Bronchial epithelial cell (primary cell): ENCODE measurements at regions not wholly inside any gene's neighbourhood (a gene's known extent, or its start where the extent isn't known, plus 50 kb on each side); places are given as distances from the start of the nearest gene placed in this dataset.

Experiments
- DNase-seq: peaks from one replicate; pipeline ENCODE4 v3.0.0-alpha.2; 2010; ENCODE audit warnings: low read depth
- FAIRE-seq: peaks from 2 replicates; lab custom pipeline; 2011; peaks lifted over from hg19 to GRCh38; lab: Jason Lieb, UNC
- H3K27me3 ChIP-seq: 2 replicates; pipeline ENCODE4 v1.5.1; 2011; ENCODE audit warnings: low read length; ENCODE audit not compliant: control insufficient read depth, insufficient read depth
- H3K36me3 ChIP-seq: 2 replicates; pipeline ENCODE4 v1.5.1; 2011; ENCODE audit warnings: low read length; ENCODE audit not compliant: control insufficient read depth, insufficient read depth
- H3K4me3 ChIP-seq: 2 replicates; pipeline ENCODE4 v1.5.1; 2011; ENCODE audit warnings: mild to moderate bottlenecking, low read depth, low read length, control low read depth
- TF ChIP-seq, protein P1 (sequence below): IDR thresholded peaks from 2 replicates; pipeline ENCODE4 v1.5.1; 2011; ENCODE audit warnings: mild to moderate bottlenecking, moderate library complexity, low read length, control low read depth, inconsistent platforms; ENCODE audit not compliant: insufficient read depth, severe bottlenecking

DNA sequence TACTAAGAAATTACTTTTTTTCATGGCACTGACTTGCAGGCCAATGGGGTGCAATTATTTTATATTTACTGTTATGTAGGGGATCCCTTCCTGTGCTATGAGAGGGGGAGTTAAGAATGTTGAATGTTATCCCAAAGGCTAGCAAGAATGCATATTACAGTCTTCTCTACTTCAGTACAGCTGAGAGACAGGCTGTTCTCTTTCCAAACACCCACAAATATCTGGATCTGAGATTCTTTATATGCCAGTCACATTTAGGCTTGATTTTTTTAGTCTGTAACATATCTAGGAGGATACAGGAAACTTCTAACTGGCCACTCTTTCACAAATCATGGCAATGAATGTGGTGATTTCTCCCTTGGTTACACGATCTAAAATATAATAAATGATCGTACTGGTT lies 266.4 kb upstream of the FZD8 start:
- no peak for FAIRE-seq
- H3K36me3 ChIP-seq, result no peaks in the 10 kb centered on the region
- DNase-seq, result no peak
- H3K4me3 ChIP-seq, result no peak overlapping the region
- no peaks in the 10 kb centered on the region for H3K27me3 ChIP-seq
- TF ChIP-seq, protein P1, sequence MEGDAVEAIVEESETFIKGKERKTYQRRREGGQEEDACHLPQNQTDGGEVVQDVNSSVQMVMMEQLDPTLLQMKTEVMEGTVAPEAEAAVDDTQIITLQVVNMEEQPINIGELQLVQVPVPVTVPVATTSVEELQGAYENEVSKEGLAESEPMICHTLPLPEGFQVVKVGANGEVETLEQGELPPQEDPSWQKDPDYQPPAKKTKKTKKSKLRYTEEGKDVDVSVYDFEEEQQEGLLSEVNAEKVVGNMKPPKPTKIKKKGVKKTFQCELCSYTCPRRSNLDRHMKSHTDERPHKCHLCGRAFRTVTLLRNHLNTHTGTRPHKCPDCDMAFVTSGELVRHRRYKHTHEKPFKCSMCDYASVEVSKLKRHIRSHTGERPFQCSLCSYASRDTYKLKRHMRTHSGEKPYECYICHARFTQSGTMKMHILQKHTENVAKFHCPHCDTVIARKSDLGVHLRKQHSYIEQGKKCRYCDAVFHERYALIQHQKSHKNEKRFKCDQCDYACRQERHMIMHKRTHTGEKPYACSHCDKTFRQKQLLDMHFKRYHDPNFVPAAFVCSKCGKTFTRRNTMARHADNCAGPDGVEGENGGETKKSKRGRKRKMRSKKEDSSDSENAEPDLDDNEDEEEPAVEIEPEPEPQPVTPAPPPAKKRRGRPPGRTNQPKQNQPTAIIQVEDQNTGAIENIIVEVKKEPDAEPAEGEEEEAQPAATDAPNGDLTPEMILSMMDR, result no peak

DNA sequence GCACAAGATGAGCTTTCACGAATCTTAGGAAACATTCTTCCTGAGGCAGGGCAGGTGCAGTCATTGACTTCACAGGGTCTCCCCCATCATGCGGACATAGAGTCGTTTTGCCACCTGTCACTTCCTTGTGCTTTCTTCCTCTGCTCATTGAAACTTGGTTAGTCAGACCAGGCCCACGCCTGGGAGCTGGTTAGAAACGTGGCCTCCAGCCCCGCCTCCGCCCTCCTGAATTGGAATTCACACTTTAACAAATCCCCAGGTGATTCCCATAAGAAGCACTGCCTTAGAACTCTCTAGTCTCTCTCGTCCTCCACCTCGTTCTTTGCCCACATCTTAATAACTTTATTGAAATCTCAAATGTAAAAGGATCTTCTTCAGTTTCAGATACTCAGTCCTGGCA lies 265.5 kb upstream of the FZD8 start:
- FAIRE-seq (no peak), DNase-seq (no peak)
- TF ChIP-seq, protein P1, result no peak

GRCh38 chr10:35906155-35906554 lies 264.1 kb upstream of the FZD8 start:
- FAIRE-seq, result no peak
- Histone ChIP-seq H3K27me3 (no peaks in the 10 kb centered on the region), H3K36me3 (no peaks in the 10 kb centered on the region), H3K4me3 (no peak overlapping the region)
- TF ChIP-seq, protein P1, result no peak
- DNase-seq, result no peak

More for the DNA sequence above, 265.5 kb upstream of the FZD8 start:
- Histone ChIP-seq H3K27me3 (no peaks in the 10 kb centered on the region), H3K4me3 (no peak overlapping the region), H3K36me3 (no peaks in the 10 kb centered on the region)

DNA sequence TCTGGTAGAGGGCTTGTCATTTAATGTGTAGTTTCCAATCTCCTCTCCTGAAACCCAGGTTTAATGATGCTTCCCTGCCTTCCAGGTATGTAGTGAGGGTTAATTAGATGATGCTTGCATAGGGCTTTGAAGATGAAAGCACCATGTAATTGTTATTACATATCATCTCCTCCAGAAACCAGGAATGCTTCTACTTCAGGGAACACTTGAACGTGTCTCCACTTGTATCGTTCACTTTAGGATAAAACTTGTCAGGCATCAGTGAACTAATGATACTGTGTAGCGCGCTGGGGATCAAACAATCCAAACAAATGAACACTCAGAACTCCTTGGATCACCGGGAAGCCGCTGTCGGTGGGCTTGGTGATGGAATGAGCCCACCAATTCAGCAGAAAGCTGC lies 260.9 kb upstream of the FZD8 start:
- Histone ChIP-seq H3K36me3 (no peaks in the 10 kb centered on the region), H3K4me3 (no peak overlapping the region), H3K27me3 (no peaks in the 10 kb centered on the region)
- DNase-seq (peak; percentile 62), FAIRE-seq (no peak)
- TF ChIP-seq, protein P1, result no peak

DNA sequence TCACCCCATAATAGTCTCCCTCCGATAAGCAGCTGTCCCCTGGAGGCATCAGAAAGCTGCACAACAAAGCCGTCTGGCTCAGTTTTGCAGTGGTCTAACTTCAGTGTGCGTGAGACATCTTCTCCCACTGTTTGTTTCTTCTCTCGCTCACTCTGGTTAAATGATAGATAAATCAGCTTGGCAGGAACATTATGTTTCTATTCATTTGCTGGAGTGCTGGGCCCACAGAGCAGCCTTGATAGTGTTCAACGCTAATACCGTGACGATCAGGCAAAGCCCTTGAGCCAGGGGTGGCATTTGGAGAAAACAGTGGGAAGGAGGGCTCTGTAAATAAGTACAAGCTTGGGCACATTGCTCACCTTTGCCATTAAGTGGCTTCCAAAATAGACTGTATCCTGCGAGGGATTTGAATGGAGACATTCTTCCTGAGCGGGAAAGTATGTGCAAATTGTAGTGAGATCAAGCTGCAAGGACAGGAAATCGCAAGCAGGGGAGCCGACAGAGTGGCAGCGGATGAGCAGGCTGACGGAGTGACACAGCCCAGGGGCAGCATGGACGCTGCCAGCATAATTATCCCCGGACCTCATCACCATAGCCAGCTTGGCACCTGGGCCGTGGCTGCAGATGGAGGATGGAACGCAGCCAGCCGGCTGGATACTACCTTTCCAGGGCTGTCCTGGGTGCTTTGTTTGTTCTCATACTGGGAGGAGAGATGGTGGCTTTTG lies 256.8 kb upstream of the FZD8 start:
- Histone ChIP-seq H3K4me3 (no peak overlapping the region), H3K36me3 (no peaks in the 10 kb centered on the region), H3K27me3 (no peaks in the 10 kb centered on the region)
- no peak for DNase-seq
- peak; percentile 36 for FAIRE-seq
- TF ChIP-seq, protein P1, result no peak

DNA sequence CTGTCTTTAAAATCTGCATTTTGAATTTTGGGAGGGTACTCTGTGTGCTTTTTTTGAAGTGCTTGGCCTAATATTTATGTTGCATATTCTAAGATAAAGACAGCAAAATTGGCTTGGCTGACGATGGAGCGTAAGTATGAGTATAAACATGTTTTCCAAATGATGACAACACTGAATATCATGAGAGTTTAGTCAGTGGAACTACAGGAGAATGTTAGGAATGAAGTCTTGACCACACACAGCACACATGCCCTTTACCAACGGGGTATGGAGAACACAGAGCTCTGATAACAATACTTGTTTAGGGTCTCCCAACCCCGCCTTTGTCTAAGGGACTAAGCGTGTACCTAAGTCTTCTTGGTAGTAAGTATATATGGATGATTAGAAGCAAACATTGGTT lies 253.9 kb upstream of the FZD8 start:
- Histone ChIP-seq H3K4me3 (no peak overlapping the region), H3K27me3 (no peaks in the 10 kb centered on the region), H3K36me3 (no peaks in the 10 kb centered on the region)
- DNase-seq (peak; percentile 91), FAIRE-seq (no peak)
- TF ChIP-seq, protein P1, result no peak
